ENCODE measurements at regions not wholly inside any gene's neighbourhood (a gene's known extent, or its start where the extent isn't known, plus 50 kb on each side); places are given as distances from the start of the nearest gene placed in this dataset.

DNA sequence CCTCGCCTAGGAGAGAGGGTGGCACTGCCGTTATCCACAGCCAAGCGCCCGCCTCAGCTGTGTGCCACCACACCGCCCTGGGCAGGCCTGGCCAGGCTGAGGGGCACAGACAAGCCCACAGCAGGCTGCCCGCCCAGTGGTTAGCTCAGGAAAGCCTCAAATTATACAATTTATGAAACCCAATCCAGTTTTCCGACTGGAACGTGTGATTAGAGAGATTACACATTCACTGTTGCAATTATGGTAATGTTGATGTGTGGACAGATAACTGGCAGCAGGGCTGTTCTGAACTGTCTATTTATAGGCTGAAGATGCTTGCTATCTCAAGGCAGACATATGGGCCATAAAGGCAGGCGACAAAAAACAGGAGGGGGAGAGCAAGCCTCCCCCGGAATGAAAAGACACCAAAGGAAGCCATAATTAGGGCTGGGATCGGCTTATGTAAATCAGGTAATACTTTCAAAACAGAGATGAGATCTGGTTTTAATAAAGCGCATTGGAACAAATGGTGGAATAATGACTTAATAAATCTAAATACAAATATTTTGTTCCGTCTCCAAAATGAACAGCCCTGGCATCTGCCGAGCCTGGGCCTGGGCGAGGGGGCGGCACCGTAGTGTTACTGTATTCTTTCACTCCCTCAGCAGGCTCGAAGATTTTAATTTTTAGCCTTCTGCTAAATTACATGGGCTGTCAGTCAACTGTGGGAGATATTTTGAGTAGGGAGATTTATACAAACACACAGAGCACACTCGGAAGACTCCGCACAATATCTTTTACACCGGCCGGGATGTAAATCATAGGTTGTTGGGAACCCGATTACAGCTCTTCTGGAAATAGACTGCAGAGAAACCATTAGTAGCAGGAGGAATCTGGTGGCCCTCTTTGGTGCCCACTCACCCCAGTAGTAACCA, 103.1 kb upstream of the TLE3 start:
- H3K79me2 ChIP-seq (ENCODE audit: control insufficient read depth in 1 of 2, insufficient read depth in 2 of 2, low read length in 2 of 2) = no peaks in the 10 kb centered on the region
- WGBS, 2 experiments (ENCODE audit: extremely low coverage in 1 of 2, insufficient coverage in 1 of 2, insufficient read length in 1 of 2, insufficient replicate concordance in 2 of 2, low coverage in 1 of 2, low lambda C conversion rate in 2 of 2, missing lambda C conversion rate in 1 of 2) = 87% methylated on average over 23 of the region's 23 CpGs; no CpG with 5 or more reads in 1 of the 2 experiments
- no peak overlapping the region for H2BK5ac ChIP-seq (ENCODE audit: low read depth, low read length)
- no peak overlapping the region for H3K56ac ChIP-seq (replicated peaks; ENCODE audit: insufficient read length, low read depth, low read length)
- no peak overlapping the region for H3K27ac ChIP-seq (ENCODE audit: low read depth, low read length)
- TF ChIP-seq ZNF274 (IDR thresholded peaks at IDR 0.05; ENCODE audit: borderline replicate concordance, extremely low read depth, low read length) (no peak), SP2 (IDR thresholded peaks at IDR 0.05; ENCODE audit: low read length) (no peak), HDAC2 (IDR thresholded peaks at IDR 0.05; ENCODE audit: borderline replicate concordance in 1 of 2, low read depth in 2 of 2, low read length in 2 of 2) (no peak), JUN (IDR thresholded peaks at IDR 0.05; ENCODE audit: low read depth, low read length) (no peak)
- no peak overlapping the region for H2BK120ac ChIP-seq (replicated peaks; ENCODE audit: low read depth, low read length)
- H3K9ac ChIP-seq (replicated peaks in 1 of 4; ENCODE audit: extremely low read depth in 1 of 4, low read depth in 3 of 4, low read length in 3 of 4) = no peak overlapping the region
- no peaks in the 10 kb centered on the region for H3K23me2 ChIP-seq (ENCODE audit: low read depth, low read length)
- ChIA-PET CTCF (ENCODE audit: partially characterized antibody) (interaction anchor here (0.7 to 2.3 kb wide), 3 partner anchors 7 to 92 kb away, joined by 3 to 8 read pairs (median 4); no protein-coding TSS in a partner anchor), POLR2A (ENCODE audit: partially characterized antibody) (interaction anchor here (0.8 kb wide), 1 partner anchor 102 kb away, joined by 4 read pairs; the partner anchor contains the start of gene TLE3)
- no peaks in the 10 kb centered on the region for H3K9me3 ChIP-seq (ENCODE audit: insufficient read depth in 2 of 2, low read depth in 1 of 2, low read length in 1 of 2)
- no peak overlapping the region for H2BK20ac ChIP-seq (ENCODE audit: low read length)
- H2AK5ac ChIP-seq (ENCODE audit: low read depth, low read length) = no peak overlapping the region
- peak overlapping the region; percentile 36; the same call in 1 of the 2 replicates for H4K8ac ChIP-seq (ENCODE audit: extremely low read depth, insufficient read depth, low read length)
- no peak overlapping the region for H2AFZ ChIP-seq (ENCODE audit: low read length)
- no peaks in the 10 kb centered on the region for H4K20me1 ChIP-seq (replicated peaks in 1 of 2; ENCODE audit: control insufficient read depth in 1 of 2, insufficient read depth in 2 of 2, low read length in 2 of 2)
- DNase-seq (ENCODE audit: low read depth in 1 of 2, low spot score in 2 of 2) (no peak), FAIRE-seq (no peak)
- H3K4ac ChIP-seq (replicated peaks; ENCODE audit: insufficient read length, low read depth, low read length) = no peak overlapping the region
- H3K4me3 ChIP-seq (ENCODE audit: extremely low read depth in 1 of 4, insufficient read depth in 2 of 4, low read depth in 3 of 4, low read length in 4 of 4) = no peak overlapping the region
- no peak overlapping the region for H3K23ac ChIP-seq (ENCODE audit: insufficient read length)
- H3K27me3 ChIP-seq (replicated peaks in 1 of 4; ENCODE audit: control insufficient read depth in 3 of 4, extremely low read depth in 1 of 4, insufficient read depth in 3 of 4, low read length in 3 of 4) = no peaks in the 10 kb centered on the region; a peak in 2 of 7 replicates
- no peaks in the 10 kb centered on the region for H3K79me1 ChIP-seq (ENCODE audit: low read depth, low read length)
- no peak overlapping the region for H4K5ac ChIP-seq (ENCODE audit: insufficient read length, low read depth, low read length)
- peaks cover 11 to 20% (median 15%) of the 10 kb centered on the region in 4 experiments for H3K4me1 ChIP-seq (replicated peaks in 1 of 4; ENCODE audit: control insufficient read depth in 3 of 4, insufficient read depth in 4 of 4, low read length in 3 of 4)
- H2BK12ac ChIP-seq (ENCODE audit: low read depth, low read length) = no peak overlapping the region
- H2BK15ac ChIP-seq (ENCODE audit: low read length) = no peak overlapping the region
- H3K18ac ChIP-seq (ENCODE audit: extremely low read depth, low read length) = no peak overlapping the region
- no peak overlapping the region for H4K91ac ChIP-seq (replicated peaks; ENCODE audit: insufficient read length, low read length)
- no peak overlapping the region for H3K14ac ChIP-seq (ENCODE audit: insufficient read length)
- H3K4me2 ChIP-seq (ENCODE audit: insufficient read depth in 1 of 2, low read depth in 2 of 2, low read length in 2 of 2) = no peak overlapping the region
- H3K36me3 ChIP-seq (ENCODE audit: control insufficient read depth in 2 of 4, insufficient read depth in 4 of 4, low read length in 3 of 4) = no peaks in the 10 kb centered on the region

All from H1 (cell line).